Hematopoietic multipotent progenitor cell treated with erythropoietin and hydrocortisone succinate and interleukin-3 and kit ligand, for 15 days (in vitro differentiated cells): ENCODE measurements at regions not wholly inside any gene's neighbourhood (a gene's known extent, or its start where the extent isn't known, plus 50 kb on each side); places are given as distances from the start of the nearest gene placed in this dataset.
"Not testable (repeated sequence)": the region's sequence is repeated elsewhere in the genome, so short reads cannot be mapped to it uniquely, and the experiment has no call there.

ENCODE experiments used
- DNase-seq: peaks from one replicate; pipeline ENCODE4 v3.0.0-alpha.2; 2015; ENCODE audit warnings: low spot score

GRCh38 chr6:85838351-85839119 lies 195.8 kb upstream of the SYNCRIP start:
- not testable (repeated sequence) for DNase-seq

GRCh38 chr6:85828973-85829372 lies 186.3 kb upstream of the SYNCRIP start:
- DNase-seq = no peak

DNA sequence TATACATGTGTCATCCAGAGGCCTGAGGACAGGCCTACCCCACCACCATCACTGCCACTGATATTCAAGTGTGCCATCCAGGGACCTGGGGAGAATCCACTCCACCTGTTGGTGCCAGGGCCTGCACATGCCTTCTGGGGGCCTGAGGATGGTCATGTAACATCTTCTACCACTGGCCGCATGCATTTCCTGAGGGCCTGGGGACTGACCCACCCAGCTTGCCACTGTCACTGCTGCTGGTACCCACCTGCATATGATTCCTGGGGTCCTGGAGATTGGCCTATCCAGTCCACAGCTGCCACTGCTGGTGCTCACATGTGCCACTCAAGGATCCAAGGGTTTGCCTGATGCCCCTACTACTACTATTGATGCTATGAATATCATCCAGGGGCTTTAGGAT lies 184.3 kb upstream of the SYNCRIP start:
- DNase-seq = no peak

GRCh38 chr6:85824329-85824728 lies 181.6 kb upstream of the SYNCRIP start:
- no peak for DNase-seq

GRCh38 chr6:85810558-85810957 lies 167.9 kb upstream of the SYNCRIP start:
- no peak for DNase-seq

- no peak for DNase-seq
Observed at GRCh38 chr6:85803721-85804120, 161.0 kb upstream of the SYNCRIP start.

DNA sequence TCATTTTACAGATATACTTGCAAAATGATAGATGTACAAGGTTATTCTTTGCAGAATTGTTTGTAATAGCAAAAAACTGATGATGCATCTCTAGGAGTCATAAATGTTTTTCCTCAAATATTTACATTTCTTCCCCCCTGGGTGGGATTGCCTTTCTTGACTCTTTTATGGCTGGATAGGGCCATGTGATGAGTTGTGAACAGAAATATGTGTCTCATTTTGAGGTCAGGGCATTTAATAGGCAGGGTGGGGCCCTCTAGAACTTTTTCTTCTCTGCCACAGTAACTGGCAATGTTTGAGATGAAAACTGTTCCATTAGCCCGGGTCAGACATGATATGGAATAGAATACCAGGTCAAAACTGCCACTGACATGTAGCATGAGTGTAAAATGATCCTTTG lies 159.5 kb upstream of the SYNCRIP start:
- no peak for DNase-seq

DNA sequence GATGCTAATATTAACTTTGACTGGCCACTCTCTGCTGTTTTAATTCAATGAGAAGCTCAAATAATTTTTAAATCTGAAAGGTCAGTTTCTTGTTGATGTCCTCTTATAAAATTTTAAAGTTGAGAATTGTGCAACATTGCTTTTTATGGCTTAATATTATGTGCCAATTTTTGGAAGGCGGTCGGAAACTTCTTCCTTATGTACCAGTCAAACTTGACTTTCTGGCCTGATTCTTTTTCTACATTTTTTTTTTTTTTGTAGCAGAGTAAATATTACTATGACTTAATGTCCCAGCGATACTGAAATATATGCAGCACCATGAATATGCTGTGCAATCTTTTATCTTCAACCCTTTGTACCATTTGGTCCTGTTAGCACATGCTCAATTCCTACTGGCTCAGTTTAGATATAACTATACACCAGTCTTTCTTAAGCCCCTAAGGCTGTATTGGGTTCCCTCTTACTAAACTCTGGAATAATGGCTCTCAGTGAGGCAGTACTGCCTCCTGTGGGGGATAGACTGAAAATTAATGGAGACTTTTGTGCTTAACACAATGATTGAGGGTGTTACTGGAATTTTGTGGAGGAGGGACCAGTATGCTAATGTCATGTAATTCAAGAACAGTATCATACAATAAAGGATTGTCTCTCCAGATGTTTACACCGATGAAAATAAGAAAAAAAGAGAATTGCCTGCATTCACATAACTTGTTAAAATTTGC lies 156.4 kb upstream of the SYNCRIP start:
- DNase-seq = no peak

- DNase-seq = no peak
Observed at GRCh38 chr6:85797993-85798392, 155.3 kb upstream of the SYNCRIP start.

GRCh38 chr6:85795945-85796344 lies 153.3 kb upstream of the SYNCRIP start:
- no peak for DNase-seq

- no peak for DNase-seq
Observed at GRCh38 chr6:85792254-85792653, 149.6 kb upstream of the SYNCRIP start.

DNA sequence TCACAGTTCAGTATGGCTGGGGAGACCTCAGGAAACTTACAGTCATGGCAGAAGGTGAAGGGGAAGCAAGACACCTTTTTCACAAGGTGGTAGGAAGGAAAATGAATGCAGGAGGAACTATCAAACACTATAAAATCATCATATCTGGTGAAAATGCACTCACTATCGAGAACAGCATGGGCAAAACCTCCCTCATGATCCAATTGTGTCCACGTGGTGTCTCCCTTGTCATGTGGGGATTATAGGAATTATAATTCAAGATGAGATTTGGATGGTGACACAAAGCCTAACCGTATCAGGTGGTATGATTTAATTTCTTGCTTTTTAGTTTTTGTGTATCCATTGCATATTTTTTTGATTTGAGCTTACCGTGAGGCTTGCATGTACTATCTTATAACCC lies 133.2 kb upstream of the SYNCRIP start:
- DNase-seq = no peak

DNA sequence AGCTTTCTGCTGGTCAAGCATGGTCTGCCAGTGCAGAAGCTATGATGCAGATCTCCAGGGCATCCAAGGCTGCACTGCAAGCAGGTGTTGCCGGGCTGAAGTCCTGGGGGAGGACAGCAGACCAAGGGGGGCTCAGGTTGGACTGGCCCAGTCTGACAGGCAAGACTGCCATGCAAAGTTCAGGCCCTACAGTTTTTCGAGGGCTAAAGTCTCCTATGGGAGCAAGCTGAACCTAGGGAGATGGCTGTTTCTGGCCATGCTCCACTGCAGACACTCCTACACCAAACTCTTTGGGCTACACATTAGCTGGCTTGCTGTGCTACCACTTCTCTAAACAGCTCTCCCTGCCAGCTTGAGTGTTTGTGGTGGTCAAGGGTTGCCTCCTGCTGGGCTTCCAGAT lies 130.0 kb upstream of the SYNCRIP start:
- DNase-seq = no peak

- no peak for DNase-seq
Observed at GRCh38 chr6:85771925-85772430, 129.3 kb upstream of the SYNCRIP start.

DNA sequence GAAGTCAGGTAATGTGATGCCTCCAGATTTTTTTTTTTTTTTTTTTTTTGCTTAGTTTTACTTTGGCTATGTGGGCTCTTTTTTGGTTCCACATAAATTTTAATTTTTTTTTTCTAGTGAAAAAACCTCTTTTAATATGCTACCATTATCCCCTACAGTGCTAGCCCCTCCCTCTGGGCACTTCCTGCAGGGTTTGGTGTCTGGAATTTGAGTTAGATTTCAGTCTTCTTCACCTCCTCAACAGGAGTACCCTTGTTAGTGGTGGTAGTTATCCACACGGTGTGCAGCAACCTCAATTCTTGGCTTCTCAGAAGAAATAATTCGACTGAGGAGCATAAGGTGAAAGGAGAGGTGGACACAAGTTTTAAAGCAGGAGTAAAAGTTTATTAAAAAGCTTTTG lies 128.8 kb upstream of the SYNCRIP start:
- DNase-seq = no peak

GRCh38 chr6:85764844-85765243 lies 122.2 kb upstream of the SYNCRIP start:
- no peak for DNase-seq

DNA sequence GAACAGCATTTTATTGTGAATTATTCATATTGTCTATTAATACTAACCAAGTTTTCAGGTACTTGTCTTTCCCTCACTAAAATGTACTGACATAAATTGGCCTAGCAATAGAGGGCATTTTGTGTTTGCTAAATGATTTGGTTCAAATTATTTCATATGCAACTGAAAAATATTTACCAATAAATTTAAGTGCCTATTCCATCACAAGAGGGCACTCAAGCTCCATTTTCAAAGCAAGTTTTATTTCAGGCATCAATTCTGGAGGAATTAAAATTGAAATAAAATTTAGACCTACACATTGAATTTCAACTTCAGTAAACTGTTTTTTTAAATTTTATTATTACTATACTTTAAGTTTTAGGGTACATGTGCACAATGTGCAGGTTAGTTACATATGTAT lies 114.3 kb upstream of the SYNCRIP start:
- DNase-seq = no peak

- no peak for DNase-seq
Observed at GRCh38 chr6:85754894-85755293, 112.2 kb upstream of the SYNCRIP start.

- no peak for DNase-seq
Observed at GRCh38 chr6:85752602-85753001, 109.9 kb upstream of the SYNCRIP start.

- DNase-seq = no peak
Observed at GRCh38 chr6:85751374-85752055, 108.8 kb upstream of the SYNCRIP start.

DNA sequence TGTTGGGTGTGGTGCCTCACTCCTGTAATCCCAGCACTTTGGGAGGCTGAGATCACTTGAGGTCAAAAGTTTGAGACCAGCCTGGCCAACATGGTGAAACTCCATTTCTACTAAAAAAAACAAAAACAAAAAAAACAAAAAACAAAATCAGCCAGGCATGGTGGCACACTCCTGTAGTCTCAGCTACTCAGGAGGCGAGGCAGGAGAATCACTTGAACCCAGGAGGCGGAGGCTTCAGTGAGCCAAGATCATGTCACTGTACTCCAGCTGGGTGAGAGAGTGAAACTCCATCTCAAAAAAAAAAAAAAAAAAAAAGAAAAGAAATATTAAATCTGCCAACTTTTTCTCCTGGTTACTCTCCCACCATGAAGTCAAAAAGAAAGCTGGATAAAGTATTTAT lies 107.5 kb upstream of the SYNCRIP start:
- DNase-seq = not testable (repeated sequence)

- no peak for DNase-seq
Observed at GRCh38 chr6:85749236-85749635, 106.5 kb upstream of the SYNCRIP start.

GRCh38 chr6:85747666-85748065 lies 105.0 kb upstream of the SYNCRIP start:
- no peak for DNase-seq
